H1 (cell line): ENCODE measurements at regions not wholly inside any gene's neighbourhood (a gene's known extent, or its start where the extent isn't known, plus 50 kb on each side); places are given as distances from the start of the nearest gene placed in this dataset.

Source experiments
- CTCF ChIP-seq, 3 experiments: IDR thresholded peaks; 1 replicate in 2 of 3; 2 replicates in 1 of 3; pipeline versions ENCODE4 v1.5.1 to v1.6.1; 2011; ENCODE audit warnings: low read length in 3 of 3, mild to moderate bottlenecking in 3 of 3, inconsistent platforms in 2 of 3, low read depth in 1 of 3, moderate library complexity in 1 of 3; ENCODE audit not compliant: insufficient read depth in 1 of 3; ENCODE audit errors: control extremely low read depth in 1 of 3
- EP300 ChIP-seq, 2 experiments: IDR thresholded peaks; 1 replicate in 1 of 2; 2 replicates in 1 of 2; pipeline ENCODE4 v1.6.1; 2011 to 2012; ENCODE audit warnings: low read depth in 2 of 2, low read length in 2 of 2, mild to moderate bottlenecking in 2 of 2, borderline replicate concordance in 1 of 2, inconsistent platforms in 1 of 2, moderate library complexity in 1 of 2
- EZH2 ChIP-seq: fragments of 200-600 bp; sonication (generic); IDR thresholded peaks from 2 replicates; pipeline ENCODE4 v1.7.1; 2012; ENCODE audit warnings: low read depth, mild to moderate bottlenecking, moderate library complexity, low read length, inconsistent platforms; ENCODE audit not compliant: severe bottlenecking
- KDM4A ChIP-seq: IDR thresholded peaks from one replicate; pipeline ENCODE4 v1.7.1; 2012; ENCODE audit warnings: low read depth, mild to moderate bottlenecking, moderate library complexity, low read length, inconsistent platforms; ENCODE audit not compliant: severe bottlenecking
- PHF8 ChIP-seq: fragments of 200-600 bp; sonication (generic); conservative IDR thresholded peaks from 2 replicates; pipeline ENCODE4 v1.7.1; 2012; ENCODE audit warnings: low read depth, mild to moderate bottlenecking, inconsistent platforms, low read length, moderate library complexity
- POLR2AphosphoS5 ChIP-seq: IDR thresholded peaks from 2 replicates; pipeline ENCODE4 v1.6.1; 2011; ENCODE audit warnings: low read depth, low read length
- SIN3A ChIP-seq, 2 experiments: IDR thresholded peaks in 1 of 2; conservative IDR thresholded peaks in 1 of 2; 2 replicates each; pipeline ENCODE4 v1.6.1; 2011 to 2012; ENCODE audit warnings: low read length in 2 of 2, improper control_type of control experiment in 1 of 2, low read depth in 1 of 2, mild to moderate bottlenecking in 1 of 2
- TAF7 ChIP-seq: optimal IDR thresholded peaks from 2 replicates; pipeline ENCODE3; 2011; ENCODE audit warnings: low read depth, mild to moderate bottlenecking, inconsistent platforms, low read length, moderate library complexity, borderline replicate concordance
- TF ChIP-seq, protein P1 (sequence below): IDR thresholded peaks from 2 replicates; pipeline ENCODE4 v1.6.1; 2011; ENCODE audit warnings: low read depth, mild to moderate bottlenecking, low read length; ENCODE audit not compliant: insufficient read depth

DNA sequence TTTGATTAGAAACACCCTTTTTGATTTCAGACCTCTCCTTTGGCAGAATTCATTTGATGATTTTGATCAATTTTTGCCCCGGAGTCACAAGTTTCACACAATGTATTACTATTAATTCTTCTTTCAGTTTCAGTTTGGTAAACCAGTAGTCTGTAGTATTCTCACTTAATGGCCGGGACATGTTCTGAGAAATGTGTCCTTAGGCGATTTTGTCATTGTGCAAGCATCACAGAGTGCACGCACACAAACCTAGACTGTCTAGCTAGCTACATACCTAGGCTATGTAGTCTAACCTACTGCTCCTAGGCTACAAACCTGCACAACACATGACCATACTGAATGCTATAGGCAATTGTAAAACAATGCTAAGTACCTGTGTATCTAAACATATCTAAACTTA is 662.5 kb downstream of the IRX1 start:
- TF ChIP-seq POLR2AphosphoS5 (no peak), CTCF (IDR thresholded peaks at IDR 0.05; ENCODE audit: control extremely low read depth in 1 of 3, insufficient read depth in 1 of 3, low read depth in 1 of 3, low read length in 3 of 3) (no peak), EZH2 (no peak), KDM4A (no peak), SIN3A (conservative IDR thresholded peaks at IDR 0.05 in 1 of 2, IDR thresholded peaks at IDR 0.05 in 1 of 2; ENCODE audit: low read depth in 1 of 2, low read length in 2 of 2) (no peak), TAF7 (no peak), PHF8 (no peak), EP300 (IDR thresholded peaks at IDR 0.05; ENCODE audit: borderline replicate concordance in 1 of 2, low read depth in 2 of 2, low read length in 2 of 2) (no peak)
- TF ChIP-seq, protein P1, sequence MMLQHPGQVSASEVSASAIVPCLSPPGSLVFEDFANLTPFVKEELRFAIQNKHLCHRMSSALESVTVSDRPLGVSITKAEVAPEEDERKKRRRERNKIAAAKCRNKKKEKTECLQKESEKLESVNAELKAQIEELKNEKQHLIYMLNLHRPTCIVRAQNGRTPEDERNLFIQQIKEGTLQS, result no peak
